Esophagus squamous epithelium (tissue), 4 donors: ENCODE measurements at regions not wholly inside any gene's neighbourhood (a gene's known extent, or its start where the extent isn't known, plus 50 kb on each side); places are given as distances from the start of the nearest gene placed in this dataset.

Experiments used
- CTCF ChIP-seq, 6 experiments: fragments of 450-650 bp in 4 of 6; fragments of 200-600 bp in 2 of 6; sonication (generic) in 2 of 6; IDR thresholded peaks; one replicate each; pipeline ENCODE4 v1.5.1; 2016 to 2019; ENCODE audit warnings: antibody characterized with exemption in 6 of 6, mild to moderate bottlenecking in 4 of 6, moderate library complexity in 4 of 6
- POLR2A ChIP-seq, 4 donors: fragments of 450-650 bp; IDR thresholded peaks; one replicate each; pipeline ENCODE4 v1.6.1; 2017; ENCODE audit warnings: antibody characterized with exemption in 4 of 4, mild to moderate bottlenecking in 4 of 4, moderate library complexity in 3 of 4

GRCh38 chr3:22555753-22556435 is 647.2 kb upstream of the UBE2E2 start:
- TF ChIP-seq POLR2A (IDR thresholded peaks at IDR 0.05): no peak
- no peak for TF ChIP-seq CTCF (IDR thresholded peaks at IDR 0.05)
